ENCODE measurements at regions not wholly inside any gene's neighbourhood (a gene's known extent, or its start where the extent isn't known, plus 50 kb on each side); places are given as distances from the start of the nearest gene placed in this dataset.
"Not testable (repeated sequence)": the region's sequence is repeated elsewhere in the genome, so short reads cannot be mapped to it uniquely, and the experiment has no call there.

DNA sequence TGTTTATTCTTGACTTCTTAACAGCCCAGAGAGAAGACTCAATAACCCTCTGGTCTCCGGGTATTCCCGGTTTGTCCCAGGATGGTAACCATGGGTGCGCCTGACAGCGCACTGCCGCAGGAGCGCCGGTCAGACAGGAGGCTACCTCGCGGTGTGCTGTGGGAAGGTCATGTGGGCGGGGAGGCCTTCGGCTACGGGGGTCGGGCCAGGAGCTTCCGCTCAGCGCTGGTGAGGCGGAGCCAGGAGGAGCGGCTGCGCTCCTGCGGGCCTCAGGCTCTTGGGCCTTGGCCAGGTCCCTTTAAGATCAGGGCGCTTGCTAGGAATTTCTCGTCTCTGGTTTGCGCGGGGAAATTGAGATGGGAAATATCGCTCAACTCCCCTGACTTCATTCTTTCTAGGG lies 182.3 kb upstream of the NDN start:
- Histone ChIP-seq H3K4me2 (ENCODE audit: low read length) (peak overlapping the region; percentile 42), H3K4me1 (ENCODE audit: insufficient read depth, low read length) (no peaks in the 10 kb centered on the region), H4K20me1 (ENCODE audit: low read length) (no peaks in the 10 kb centered on the region), H3K27me3 (ENCODE audit: low read length) (no peaks in the 10 kb centered on the region), H3K9me2 (replicated peaks; ENCODE audit: low read length) (no peaks in the 10 kb centered on the region), H3K79me2 (ENCODE audit: low read length) (no peaks in the 10 kb centered on the region), H3F3A (ENCODE audit: low read length, unreplicated experiment) (no peaks in the 10 kb centered on the region), H3K4me3 (ENCODE audit: low read length) (peak overlapping the region; percentile 39), H3K9me3 (ENCODE audit: low read length) (no peaks in the 10 kb centered on the region; the same call in 1 of the 2 replicates), H2AFZ (ENCODE audit: low read length) (peak overlapping the region; percentile 65; the same call in 1 of the 2 replicates), H3K9ac (ENCODE audit: low read length) (no peak overlapping the region), H3K36me3 (ENCODE audit: low read depth, low read length) (no peaks in the 10 kb centered on the region), H3K27ac (ENCODE audit: low read length) (no peak overlapping the region)
- no TSS peak for BruUV-seq (replicated peaks)
- ATAC-seq (no peak), DNase-seq (peak; percentile 7)
- TF ChIP-seq, protein P1, sequence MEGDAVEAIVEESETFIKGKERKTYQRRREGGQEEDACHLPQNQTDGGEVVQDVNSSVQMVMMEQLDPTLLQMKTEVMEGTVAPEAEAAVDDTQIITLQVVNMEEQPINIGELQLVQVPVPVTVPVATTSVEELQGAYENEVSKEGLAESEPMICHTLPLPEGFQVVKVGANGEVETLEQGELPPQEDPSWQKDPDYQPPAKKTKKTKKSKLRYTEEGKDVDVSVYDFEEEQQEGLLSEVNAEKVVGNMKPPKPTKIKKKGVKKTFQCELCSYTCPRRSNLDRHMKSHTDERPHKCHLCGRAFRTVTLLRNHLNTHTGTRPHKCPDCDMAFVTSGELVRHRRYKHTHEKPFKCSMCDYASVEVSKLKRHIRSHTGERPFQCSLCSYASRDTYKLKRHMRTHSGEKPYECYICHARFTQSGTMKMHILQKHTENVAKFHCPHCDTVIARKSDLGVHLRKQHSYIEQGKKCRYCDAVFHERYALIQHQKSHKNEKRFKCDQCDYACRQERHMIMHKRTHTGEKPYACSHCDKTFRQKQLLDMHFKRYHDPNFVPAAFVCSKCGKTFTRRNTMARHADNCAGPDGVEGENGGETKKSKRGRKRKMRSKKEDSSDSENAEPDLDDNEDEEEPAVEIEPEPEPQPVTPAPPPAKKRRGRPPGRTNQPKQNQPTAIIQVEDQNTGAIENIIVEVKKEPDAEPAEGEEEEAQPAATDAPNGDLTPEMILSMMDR (conservative IDR thresholded peaks at IDR 0.05; ENCODE audit: low read depth, low read length) = no peak
- TF ChIP-seq EZH2 (IDR thresholded peaks at IDR 0.05; ENCODE audit: low read length, unreplicated experiment) (no peak), EZH2phosphoT487 (IDR thresholded peaks at IDR 0.05; ENCODE audit: borderline replicate concordance, low read length) (no peak)
- ChIA-PET POLR2A (ENCODE audit: unreplicated experiment) (no interaction called here), CTCF (no interaction called here)
- intact Hi-C loops (cut with micrococcal nuclease) = no loop called here

- ATAC-seq; H3K27ac ChIP-seq (ENCODE audit: low read length); H4K20me1 ChIP-seq (ENCODE audit: low read length); H3F3A ChIP-seq (ENCODE audit: low read length, unreplicated experiment); DNase-seq; H3K9me2 ChIP-seq (replicated peaks; ENCODE audit: low read length); H3K4me2 ChIP-seq (ENCODE audit: low read length); H3K4me3 ChIP-seq (ENCODE audit: low read length); H3K36me3 ChIP-seq (ENCODE audit: low read depth, low read length); CTCF ChIA-PET; H3K4me1 ChIP-seq (ENCODE audit: insufficient read depth, low read length); BruUV-seq (replicated peaks); H3K79me2 ChIP-seq (ENCODE audit: low read length); H3K9me3 ChIP-seq (ENCODE audit: low read length); H3K27me3 ChIP-seq (ENCODE audit: low read length); H2AFZ ChIP-seq (ENCODE audit: low read length); POLR2A ChIA-PET (ENCODE audit: unreplicated experiment); intact Hi-C loops (cut with micrococcal nuclease); H3K9ac ChIP-seq (ENCODE audit: low read length): not testable (repeated sequence)
Measured at GRCh38 chr15:23873613-23874012, 186.5 kb upstream of the NDN start.

DNA sequence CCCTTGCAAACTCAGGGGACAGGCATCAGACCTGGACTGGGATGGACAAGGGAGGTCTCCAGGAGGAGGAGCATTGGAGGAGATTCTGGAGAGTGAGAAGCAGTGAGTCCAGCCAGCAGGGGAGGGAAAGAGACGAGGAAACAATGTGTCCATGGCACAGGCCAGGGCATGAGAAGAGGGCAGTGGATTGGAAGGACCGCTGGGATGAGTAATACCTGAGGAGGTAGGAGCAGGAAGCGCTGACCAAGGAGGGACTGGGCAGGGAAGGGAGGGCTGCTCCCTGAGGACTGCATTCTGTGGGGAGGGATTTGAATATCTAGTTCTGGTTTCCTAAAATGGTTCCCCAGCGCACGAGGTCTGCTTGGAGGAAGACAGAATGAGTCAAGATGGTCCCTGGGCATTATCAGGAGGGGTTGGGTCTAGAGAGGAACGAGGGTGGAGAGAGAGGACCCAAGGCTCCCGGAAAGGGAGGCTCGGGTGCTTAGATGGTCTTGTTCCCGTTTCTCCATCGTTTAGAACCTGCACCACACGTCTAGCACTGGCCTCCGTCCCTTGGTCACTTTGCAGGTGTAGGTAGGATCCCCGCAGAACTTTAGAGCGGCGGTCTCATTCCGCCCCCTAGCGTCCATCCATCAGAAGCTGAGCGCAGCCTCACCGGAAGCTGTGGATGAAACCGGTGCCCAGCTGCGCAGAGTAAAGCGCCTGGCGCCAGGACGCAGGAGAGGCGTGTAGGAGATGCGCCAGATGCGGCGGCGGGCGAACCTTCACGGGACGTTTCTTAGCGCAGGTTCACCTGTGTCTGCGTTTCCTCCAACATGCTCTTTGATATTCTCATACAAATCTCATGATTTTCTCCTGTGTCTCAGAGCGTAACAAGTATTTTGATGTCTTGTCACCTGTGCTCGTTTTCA lies 190.7 kb upstream of the NDN start:
- Histone ChIP-seq H3K9ac (ENCODE audit: low read length) (no peak overlapping the region), H3K4me1 (ENCODE audit: insufficient read depth, low read length) (no peaks in the 10 kb centered on the region), H3K9me2 (replicated peaks; ENCODE audit: low read length) (no peaks in the 10 kb centered on the region), H4K20me1 (ENCODE audit: low read length) (no peaks in the 10 kb centered on the region), H3K4me2 (ENCODE audit: low read length) (peak overlapping the region; percentile 22; the same call in 1 of the 2 replicates), H3K79me2 (ENCODE audit: low read length) (no peaks in the 10 kb centered on the region), H3K4me3 (ENCODE audit: low read length) (no peak overlapping the region), H3K9me3 (ENCODE audit: low read length) (no peaks in the 10 kb centered on the region; the same call in 1 of the 2 replicates), H3K27me3 (ENCODE audit: low read length) (no peaks in the 10 kb centered on the region), H2AFZ (ENCODE audit: low read length) (no peak overlapping the region; the same call in 1 of the 2 replicates), H3K36me3 (ENCODE audit: low read depth, low read length) (no peaks in the 10 kb centered on the region), H3F3A (ENCODE audit: low read length, unreplicated experiment) (no peaks in the 10 kb centered on the region), H3K27ac (ENCODE audit: low read length) (no peak overlapping the region)
- POLR2A ChIA-PET (ENCODE audit: unreplicated experiment) = no interaction called here
- CTCF ChIA-PET = no interaction called here
- peak; percentile 50 for ATAC-seq
- peak; percentile 55 for DNase-seq
- no TSS peak for BruUV-seq (replicated peaks)
- intact Hi-C loops (cut with micrococcal nuclease) = no loop called here
- TF ChIP-seq, protein P1 (conservative IDR thresholded peaks at IDR 0.05; ENCODE audit: low read depth, low read length) = peak; percentile 63
- no peak for TF ChIP-seq EZH2phosphoT487 (IDR thresholded peaks at IDR 0.05; ENCODE audit: borderline replicate concordance, low read length)
- no peak for TF ChIP-seq EZH2 (IDR thresholded peaks at IDR 0.05; ENCODE audit: low read length, unreplicated experiment)
